SK-N-SH treated with all-trans-retinoic acid at 6 μM for 48 hours (cell line): ENCODE measurements at regions not wholly inside any gene's neighbourhood (a gene's known extent, or its start where the extent isn't known, plus 50 kb on each side); places are given as distances from the start of the nearest gene placed in this dataset.

ENCODE experiments used
- ATAC-seq: fragments of 200-7000 bp; cut with Tn5 transposase; 3 replicates; pipeline ENCODE4 v1.9.1; 2020; ENCODE audit warnings: mild to moderate bottlenecking, moderate library complexity
- ARNTL ChIP-seq: fragments of 450-650 bp; formaldehyde crosslinking; IDR thresholded peaks from 2 replicates; pipeline ENCODE4 v1.5.0; 2020; ENCODE audit warnings: low read depth, mild to moderate bottlenecking, moderate library complexity, borderline replicate concordance
- BACH2 ChIP-seq: fragments of 250-450 bp; sonication (Bioruptor Pico); IDR thresholded peaks from 2 replicates; pipeline ENCODE4 v1.9.0; 2021; ENCODE audit warnings: mild to moderate bottlenecking, borderline replicate concordance
- CSDC2 ChIP-seq: fragments of 250-450 bp; sonication (Bioruptor Pico); IDR thresholded peaks from 2 replicates; pipeline ENCODE4 v1.5.0; 2020; ENCODE audit warnings: mild to moderate bottlenecking, moderate library complexity
- ESRRG ChIP-seq: fragments of 250-450 bp; sonication (Bioruptor Pico); IDR thresholded peaks from 2 replicates; pipeline ENCODE4 v1.6.1; 2021; ENCODE audit warnings: mild to moderate bottlenecking
- GLIS3 ChIP-seq: fragments of 250-450 bp; sonication (Bioruptor Pico); IDR thresholded peaks from 2 replicates; pipeline ENCODE4 v1.5.0; 2020; ENCODE audit warnings: mild to moderate bottlenecking, moderate library complexity
- ISL1 ChIP-seq: fragments of 250-450 bp; sonication (Bioruptor Pico); IDR thresholded peaks from 2 replicates; pipeline ENCODE4 v2.1.2; 2022; ENCODE audit warnings: mild to moderate bottlenecking, moderate library complexity
- OSR1 ChIP-seq: fragments of 250-450 bp; sonication (Bioruptor Pico); IDR thresholded peaks from 2 replicates; pipeline ENCODE4 v1.8.0; 2022; ENCODE audit warnings: moderate library complexity, mild to moderate bottlenecking, inconsistent platforms
- PPARA ChIP-seq: fragments of 250-450 bp; sonication (Bioruptor Pico); IDR thresholded peaks from 2 replicates; pipeline ENCODE4 v1.5.0; 2020; ENCODE audit warnings: mild to moderate bottlenecking, borderline replicate concordance
- RARB ChIP-seq: fragments of 250-450 bp; sonication (Bioruptor Pico); IDR thresholded peaks from 2 replicates; pipeline ENCODE4 v1.8.0; 2021; ENCODE audit warnings: mild to moderate bottlenecking, moderate library complexity
- SNAI2 ChIP-seq: fragments of 250-450 bp; sonication (Bioruptor Pico); IDR thresholded peaks from 2 replicates; pipeline ENCODE4 v1.5.0; 2020; ENCODE audit warnings: mild to moderate bottlenecking, moderate library complexity
- TCF4 ChIP-seq: fragments of 250-450 bp; sonication (Bioruptor Pico); IDR thresholded peaks from 2 replicates; pipeline ENCODE4 v1.8.0; 2021; ENCODE audit warnings: mild to moderate bottlenecking, moderate library complexity, borderline replicate concordance
- TOX ChIP-seq: fragments of 250-450 bp; sonication (Bioruptor Pico); IDR thresholded peaks from 2 replicates; pipeline ENCODE4 v1.8.0; 2021; ENCODE audit warnings: mild to moderate bottlenecking, moderate library complexity, borderline replicate concordance
- ZC3H10 ChIP-seq: fragments of 250-450 bp; sonication (Bioruptor Pico); IDR thresholded peaks from 2 replicates; pipeline ENCODE4 v1.5.1; 2021; ENCODE audit warnings: mild to moderate bottlenecking, moderate library complexity
- ZFP3 ChIP-seq: fragments of 250-450 bp; sonication (Bioruptor Pico); IDR thresholded peaks from 2 replicates; pipeline ENCODE4 v1.5.0; 2020; ENCODE audit warnings: mild to moderate bottlenecking, moderate library complexity
- ZFP30 ChIP-seq: fragments of 450-650 bp; formaldehyde crosslinking; IDR thresholded peaks from 2 replicates; pipeline ENCODE4 v1.5.0; 2022; ENCODE audit warnings: mild to moderate bottlenecking, moderate library complexity
- ZNF565 ChIP-seq: fragments of 450-650 bp; formaldehyde crosslinking; conservative IDR thresholded peaks from 2 replicates; pipeline ENCODE4 v1.5.0; 2020; ENCODE audit warnings: low read depth, mild to moderate bottlenecking, moderate library complexity
- ZNF70 ChIP-seq: fragments of 450-650 bp; formaldehyde crosslinking; IDR thresholded peaks from 2 replicates; pipeline ENCODE4 v1.5.0; 2020; ENCODE audit warnings: mild to moderate bottlenecking, moderate library complexity
- ZNF8 ChIP-seq: fragments of 450-650 bp; formaldehyde crosslinking; IDR thresholded peaks from 2 replicates; pipeline ENCODE4 v1.5.0; 2020; ENCODE audit warnings: mild to moderate bottlenecking, moderate library complexity
- TF ChIP-seq, protein P1 (sequence below): fragments of 250-450 bp; sonication (Bioruptor Pico); IDR thresholded peaks from 2 replicates; pipeline ENCODE4 v1.5.1; 2020; ENCODE audit warnings: low read depth, mild to moderate bottlenecking, moderate library complexity
- TF ChIP-seq, protein P2 (sequence below): fragments of 250-450 bp; sonication (Bioruptor Pico); IDR thresholded peaks from 2 replicates; pipeline ENCODE4 v1.8.0; 2020; ENCODE audit warnings: mild to moderate bottlenecking, moderate library complexity, borderline replicate concordance
- TF ChIP-seq, protein P3 (sequence below): fragments of 250-450 bp; sonication (Bioruptor Pico); IDR thresholded peaks from 2 replicates; pipeline ENCODE4 v1.5.0; 2020; ENCODE audit warnings: mild to moderate bottlenecking, moderate library complexity
- TF ChIP-seq, protein P4 (sequence below): fragments of 250-450 bp; sonication (Bioruptor Pico); IDR thresholded peaks from 2 replicates; pipeline ENCODE4 v1.5.1; 2021; ENCODE audit warnings: mild to moderate bottlenecking, moderate library complexity
- TF ChIP-seq, protein P5 (sequence below): fragments of 250-450 bp; sonication (Bioruptor Pico); IDR thresholded peaks from 2 replicates; pipeline ENCODE4 v1.8.0; 2021; ENCODE audit warnings: low read depth, mild to moderate bottlenecking, moderate library complexity, borderline replicate concordance

DNA sequence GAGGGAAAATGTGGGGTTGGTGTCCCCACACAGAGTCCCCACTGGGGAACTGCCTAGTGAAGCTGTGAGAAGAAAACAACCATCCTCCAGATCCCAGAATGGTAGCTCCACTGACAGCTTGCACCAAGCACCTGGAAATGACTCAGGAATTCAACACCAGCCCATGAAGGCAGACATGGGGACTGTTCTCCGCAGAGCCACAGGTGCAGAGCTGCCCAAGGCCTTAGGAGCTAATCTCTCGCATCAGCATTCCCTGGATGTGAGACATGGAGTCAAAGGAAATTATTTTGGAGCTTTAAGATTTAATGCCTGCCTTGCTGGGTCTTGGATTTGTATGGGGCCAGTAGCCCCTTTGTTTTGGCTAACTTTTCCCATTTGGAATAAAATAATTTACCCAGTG, 367.9 kb downstream of the FAM133A start:
- no peak for TF ChIP-seq SNAI2 (CRISPR knock-in tag)
- TF ChIP-seq TOX (CRISPR knock-in tag) = no peak
- TF ChIP-seq ARNTL (CRISPR knock-in tag) = no peak
- no peak for TF ChIP-seq OSR1 (CRISPR knock-in tag)
- TF ChIP-seq, protein P1, sequence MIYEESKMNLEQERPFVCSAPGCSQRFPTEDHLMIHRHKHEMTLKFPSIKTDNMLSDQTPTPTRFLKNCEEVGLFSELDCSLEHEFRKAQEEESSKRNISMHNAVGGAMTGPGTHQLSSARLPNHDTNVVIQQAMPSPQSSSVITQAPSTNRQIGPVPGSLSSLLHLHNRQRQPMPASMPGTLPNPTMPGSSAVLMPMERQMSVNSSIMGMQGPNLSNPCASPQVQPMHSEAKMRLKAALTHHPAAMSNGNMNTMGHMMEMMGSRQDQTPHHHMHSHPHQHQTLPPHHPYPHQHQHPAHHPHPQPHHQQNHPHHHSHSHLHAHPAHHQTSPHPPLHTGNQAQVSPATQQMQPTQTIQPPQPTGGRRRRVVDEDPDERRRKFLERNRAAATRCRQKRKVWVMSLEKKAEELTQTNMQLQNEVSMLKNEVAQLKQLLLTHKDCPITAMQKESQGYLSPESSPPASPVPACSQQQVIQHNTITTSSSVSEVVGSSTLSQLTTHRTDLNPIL (CRISPR knock-in tag) = no peak
- TF ChIP-seq, protein P2, sequence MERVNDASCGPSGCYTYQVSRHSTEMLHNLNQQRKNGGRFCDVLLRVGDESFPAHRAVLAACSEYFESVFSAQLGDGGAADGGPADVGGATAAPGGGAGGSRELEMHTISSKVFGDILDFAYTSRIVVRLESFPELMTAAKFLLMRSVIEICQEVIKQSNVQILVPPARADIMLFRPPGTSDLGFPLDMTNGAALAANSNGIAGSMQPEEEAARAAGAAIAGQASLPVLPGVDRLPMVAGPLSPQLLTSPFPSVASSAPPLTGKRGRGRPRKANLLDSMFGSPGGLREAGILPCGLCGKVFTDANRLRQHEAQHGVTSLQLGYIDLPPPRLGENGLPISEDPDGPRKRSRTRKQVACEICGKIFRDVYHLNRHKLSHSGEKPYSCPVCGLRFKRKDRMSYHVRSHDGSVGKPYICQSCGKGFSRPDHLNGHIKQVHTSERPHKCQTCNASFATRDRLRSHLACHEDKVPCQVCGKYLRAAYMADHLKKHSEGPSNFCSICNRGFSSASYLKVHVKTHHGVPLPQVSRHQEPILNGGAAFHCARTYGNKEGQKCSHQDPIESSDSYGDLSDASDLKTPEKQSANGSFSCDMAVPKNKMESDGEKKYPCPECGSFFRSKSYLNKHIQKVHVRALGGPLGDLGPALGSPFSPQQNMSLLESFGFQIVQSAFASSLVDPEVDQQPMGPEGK = no peak
- TF ChIP-seq BACH2 (CRISPR knock-in tag) = no peak
- TF ChIP-seq RARB (CRISPR knock-in tag) = no peak
- TF ChIP-seq ZC3H10 = no peak
- TF ChIP-seq, protein P3, sequence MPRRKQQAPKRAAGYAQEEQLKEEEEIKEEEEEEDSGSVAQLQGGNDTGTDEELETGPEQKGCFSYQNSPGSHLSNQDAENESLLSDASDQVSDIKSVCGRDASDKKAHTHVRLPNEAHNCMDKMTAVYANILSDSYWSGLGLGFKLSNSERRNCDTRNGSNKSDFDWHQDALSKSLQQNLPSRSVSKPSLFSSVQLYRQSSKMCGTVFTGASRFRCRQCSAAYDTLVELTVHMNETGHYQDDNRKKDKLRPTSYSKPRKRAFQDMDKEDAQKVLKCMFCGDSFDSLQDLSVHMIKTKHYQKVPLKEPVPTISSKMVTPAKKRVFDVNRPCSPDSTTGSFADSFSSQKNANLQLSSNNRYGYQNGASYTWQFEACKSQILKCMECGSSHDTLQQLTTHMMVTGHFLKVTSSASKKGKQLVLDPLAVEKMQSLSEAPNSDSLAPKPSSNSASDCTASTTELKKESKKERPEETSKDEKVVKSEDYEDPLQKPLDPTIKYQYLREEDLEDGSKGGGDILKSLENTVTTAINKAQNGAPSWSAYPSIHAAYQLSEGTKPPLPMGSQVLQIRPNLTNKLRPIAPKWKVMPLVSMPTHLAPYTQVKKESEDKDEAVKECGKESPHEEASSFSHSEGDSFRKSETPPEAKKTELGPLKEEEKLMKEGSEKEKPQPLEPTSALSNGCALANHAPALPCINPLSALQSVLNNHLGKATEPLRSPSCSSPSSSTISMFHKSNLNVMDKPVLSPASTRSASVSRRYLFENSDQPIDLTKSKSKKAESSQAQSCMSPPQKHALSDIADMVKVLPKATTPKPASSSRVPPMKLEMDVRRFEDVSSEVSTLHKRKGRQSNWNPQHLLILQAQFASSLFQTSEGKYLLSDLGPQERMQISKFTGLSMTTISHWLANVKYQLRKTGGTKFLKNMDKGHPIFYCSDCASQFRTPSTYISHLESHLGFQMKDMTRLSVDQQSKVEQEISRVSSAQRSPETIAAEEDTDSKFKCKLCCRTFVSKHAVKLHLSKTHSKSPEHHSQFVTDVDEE (CRISPR knock-in tag) = no peak
- TF ChIP-seq ZNF70 (CRISPR knock-in tag) = no peak
- TF ChIP-seq CSDC2 = no peak
- no peak for TF ChIP-seq GLIS3 (CRISPR knock-in tag)
- TF ChIP-seq, protein P4, sequence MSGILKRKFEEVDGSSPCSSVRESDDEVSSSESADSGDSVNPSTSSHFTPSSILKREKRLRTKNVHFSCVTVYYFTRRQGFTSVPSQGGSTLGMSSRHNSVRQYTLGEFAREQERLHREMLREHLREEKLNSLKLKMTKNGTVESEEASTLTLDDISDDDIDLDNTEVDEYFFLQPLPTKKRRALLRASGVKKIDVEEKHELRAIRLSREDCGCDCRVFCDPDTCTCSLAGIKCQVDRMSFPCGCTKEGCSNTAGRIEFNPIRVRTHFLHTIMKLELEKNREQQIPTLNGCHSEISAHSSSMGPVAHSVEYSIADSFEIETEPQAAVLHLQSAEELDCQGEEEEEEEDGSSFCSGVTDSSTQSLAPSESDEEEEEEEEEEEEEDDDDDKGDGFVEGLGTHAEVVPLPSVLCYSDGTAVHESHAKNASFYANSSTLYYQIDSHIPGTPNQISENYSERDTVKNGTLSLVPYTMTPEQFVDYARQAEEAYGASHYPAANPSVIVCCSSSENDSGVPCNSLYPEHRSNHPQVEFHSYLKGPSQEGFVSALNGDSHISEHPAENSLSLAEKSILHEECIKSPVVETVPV = no peak
- no peak for TF ChIP-seq ZNF565
- TF ChIP-seq, protein P5, sequence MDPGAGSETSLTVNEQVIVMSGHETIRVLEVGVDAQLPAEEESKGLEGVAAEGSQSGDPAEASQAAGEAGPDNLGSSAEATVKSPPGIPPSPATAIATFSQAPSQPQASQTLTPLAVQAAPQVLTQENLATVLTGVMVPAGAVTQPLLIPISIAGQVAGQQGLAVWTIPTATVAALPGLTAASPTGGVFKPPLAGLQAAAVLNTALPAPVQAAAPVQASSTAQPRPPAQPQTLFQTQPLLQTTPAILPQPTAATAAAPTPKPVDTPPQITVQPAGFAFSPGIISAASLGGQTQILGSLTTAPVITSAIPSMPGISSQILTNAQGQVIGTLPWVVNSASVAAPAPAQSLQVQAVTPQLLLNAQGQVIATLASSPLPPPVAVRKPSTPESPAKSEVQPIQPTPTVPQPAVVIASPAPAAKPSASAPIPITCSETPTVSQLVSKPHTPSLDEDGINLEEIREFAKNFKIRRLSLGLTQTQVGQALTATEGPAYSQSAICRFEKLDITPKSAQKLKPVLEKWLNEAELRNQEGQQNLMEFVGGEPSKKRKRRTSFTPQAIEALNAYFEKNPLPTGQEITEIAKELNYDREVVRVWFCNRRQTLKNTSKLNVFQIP (CRISPR knock-in tag) = no peak
- TF ChIP-seq ESRRG (CRISPR knock-in tag) = no peak
- no peak for TF ChIP-seq TCF4 (CRISPR knock-in tag)
- no peak for TF ChIP-seq ZFP30 (CRISPR knock-in tag)
- TF ChIP-seq ZFP3 (CRISPR knock-in tag) = no peak
- TF ChIP-seq, all 23 proteins: peak for 0
- ATAC-seq = no peak

DNA sequence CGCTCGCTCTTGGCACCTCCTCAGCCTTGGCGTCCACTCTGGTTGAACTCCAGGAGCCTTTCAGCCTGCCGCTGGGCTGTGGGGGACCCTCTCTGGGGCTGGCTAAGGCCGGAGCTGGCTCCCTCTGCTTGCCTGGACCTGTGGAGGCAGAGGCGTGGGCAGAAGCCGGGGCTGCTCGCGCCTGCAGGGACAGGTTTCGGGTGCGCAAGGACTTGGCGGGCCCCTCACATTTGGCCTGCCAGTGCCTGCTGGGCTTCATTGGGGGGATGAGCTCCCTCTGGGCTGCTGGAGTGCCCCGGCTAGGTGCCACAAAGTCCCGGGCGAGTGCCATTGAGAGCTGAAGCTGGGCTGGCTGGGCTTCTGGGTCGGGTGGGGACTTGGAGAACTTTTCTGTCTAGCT, 371.7 kb downstream of the FAM133A start:
- ATAC-seq = no peak
- no peak for TF ChIP-seq PPARA (CRISPR knock-in tag)
- TF ChIP-seq TCF4 (CRISPR knock-in tag) = no peak
- TF ChIP-seq, protein P5 (CRISPR knock-in tag) = no peak
- TF ChIP-seq ZNF8 (CRISPR knock-in tag) = no peak
- TF ChIP-seq, protein P3 (CRISPR knock-in tag) = no peak
- TF ChIP-seq ESRRG (CRISPR knock-in tag) = no peak
- TF ChIP-seq ZC3H10 = no peak
- TF ChIP-seq, protein P4 = no peak
- TF ChIP-seq SNAI2 (CRISPR knock-in tag) = no peak
- TF ChIP-seq ISL1 (CRISPR knock-in tag) = no peak
- no peak for TF ChIP-seq ZFP3 (CRISPR knock-in tag)
- TF ChIP-seq ZNF70 (CRISPR knock-in tag) = no peak
- TF ChIP-seq, protein P2 = no peak
